ENCODE measurements at regions not wholly inside any gene's neighbourhood (a gene's known extent, or its start where the extent isn't known, plus 50 kb on each side); places are given as distances from the start of the nearest gene placed in this dataset.

GRCh38 chr12:40534828-40535227 lies 157.4 kb upstream of the CNTN1 start:
- no peak overlapping the region for H3K27ac Mint-ChIP-seq (ENCODE audit: unreplicated experiment)
- no peak for TF ChIP-seq CTCF (IDR thresholded peaks at IDR 0.05)
- peaks cover 34% of the 10 kb centered on the region for H3K9me3 Mint-ChIP-seq (ENCODE audit: unreplicated experiment)
- no peaks in the 10 kb centered on the region for H3K4me1 Mint-ChIP-seq (ENCODE audit: unreplicated experiment)
- H3K36me3 Mint-ChIP-seq (ENCODE audit: unreplicated experiment), result no peaks in the 10 kb centered on the region
- DNase-seq (ENCODE audit: extremely low spot score, unreplicated experiment), result no peak
- no peak overlapping the region for H3K4me3 Mint-ChIP-seq (ENCODE audit: unreplicated experiment)
- H3K27me3 Mint-ChIP-seq (ENCODE audit: unreplicated experiment), result no peaks in the 10 kb centered on the region

GRCh38 chr12:40551466-40551865 lies 140.8 kb upstream of the CNTN1 start:
- Mint-ChIP-seq H3K27me3 (ENCODE audit: unreplicated experiment) (no peaks in the 10 kb centered on the region), H3K27ac (ENCODE audit: unreplicated experiment) (no peak overlapping the region), H3K4me3 (ENCODE audit: unreplicated experiment) (no peak overlapping the region), H3K36me3 (ENCODE audit: unreplicated experiment) (no peaks in the 10 kb centered on the region), H3K9me3 (ENCODE audit: unreplicated experiment) (peaks cover 32% of the 10 kb centered on the region), H3K4me1 (ENCODE audit: unreplicated experiment) (no peaks in the 10 kb centered on the region)
- TF ChIP-seq CTCF (IDR thresholded peaks at IDR 0.05), result no peak
- DNase-seq (ENCODE audit: extremely low spot score, unreplicated experiment), result no peak

GRCh38 chr12:40552868-40553267 lies 139.4 kb upstream of the CNTN1 start:
- Mint-ChIP-seq H3K27ac (ENCODE audit: unreplicated experiment) (no peak overlapping the region), H3K36me3 (ENCODE audit: unreplicated experiment) (no peaks in the 10 kb centered on the region), H3K9me3 (ENCODE audit: unreplicated experiment) (peaks cover 32% of the 10 kb centered on the region), H3K27me3 (ENCODE audit: unreplicated experiment) (no peaks in the 10 kb centered on the region), H3K4me1 (ENCODE audit: unreplicated experiment) (no peaks in the 10 kb centered on the region), H3K4me3 (ENCODE audit: unreplicated experiment) (no peak overlapping the region)
- TF ChIP-seq CTCF (IDR thresholded peaks at IDR 0.05), result no peak
- DNase-seq (ENCODE audit: extremely low spot score, unreplicated experiment), result no peak

- TF ChIP-seq CTCF (IDR thresholded peaks at IDR 0.05), result no peak
- Mint-ChIP-seq H3K4me3 (ENCODE audit: unreplicated experiment) (no peak overlapping the region), H3K27me3 (ENCODE audit: unreplicated experiment) (no peaks in the 10 kb centered on the region), H3K4me1 (ENCODE audit: unreplicated experiment) (no peaks in the 10 kb centered on the region), H3K36me3 (ENCODE audit: unreplicated experiment) (no peaks in the 10 kb centered on the region), H3K9me3 (ENCODE audit: unreplicated experiment) (peaks cover 17% of the 10 kb centered on the region), H3K27ac (ENCODE audit: unreplicated experiment) (no peak overlapping the region)
- DNase-seq (ENCODE audit: extremely low spot score, unreplicated experiment), result no peak
Observed at GRCh38 chr12:40557980-40558379, 134.3 kb upstream of the CNTN1 start.

- DNase-seq (ENCODE audit: extremely low spot score, unreplicated experiment), result no peak
- H3K27ac Mint-ChIP-seq (ENCODE audit: unreplicated experiment), result no peak overlapping the region
- H3K36me3 Mint-ChIP-seq (ENCODE audit: unreplicated experiment), result no peaks in the 10 kb centered on the region
- peaks cover 6% of the 10 kb centered on the region for H3K9me3 Mint-ChIP-seq (ENCODE audit: unreplicated experiment)
- H3K4me3 Mint-ChIP-seq (ENCODE audit: unreplicated experiment), result no peak overlapping the region
- H3K27me3 Mint-ChIP-seq (ENCODE audit: unreplicated experiment), result no peaks in the 10 kb centered on the region
- TF ChIP-seq CTCF (IDR thresholded peaks at IDR 0.05), result no peak
- H3K4me1 Mint-ChIP-seq (ENCODE audit: unreplicated experiment), result no peaks in the 10 kb centered on the region
Observed at GRCh38 chr12:40559865-40560264, 132.4 kb upstream of the CNTN1 start.
